ENCODE measurements at regions not wholly inside any gene's neighbourhood (a gene's known extent, or its start where the extent isn't known, plus 50 kb on each side); places are given as distances from the start of the nearest gene placed in this dataset.

DNA sequence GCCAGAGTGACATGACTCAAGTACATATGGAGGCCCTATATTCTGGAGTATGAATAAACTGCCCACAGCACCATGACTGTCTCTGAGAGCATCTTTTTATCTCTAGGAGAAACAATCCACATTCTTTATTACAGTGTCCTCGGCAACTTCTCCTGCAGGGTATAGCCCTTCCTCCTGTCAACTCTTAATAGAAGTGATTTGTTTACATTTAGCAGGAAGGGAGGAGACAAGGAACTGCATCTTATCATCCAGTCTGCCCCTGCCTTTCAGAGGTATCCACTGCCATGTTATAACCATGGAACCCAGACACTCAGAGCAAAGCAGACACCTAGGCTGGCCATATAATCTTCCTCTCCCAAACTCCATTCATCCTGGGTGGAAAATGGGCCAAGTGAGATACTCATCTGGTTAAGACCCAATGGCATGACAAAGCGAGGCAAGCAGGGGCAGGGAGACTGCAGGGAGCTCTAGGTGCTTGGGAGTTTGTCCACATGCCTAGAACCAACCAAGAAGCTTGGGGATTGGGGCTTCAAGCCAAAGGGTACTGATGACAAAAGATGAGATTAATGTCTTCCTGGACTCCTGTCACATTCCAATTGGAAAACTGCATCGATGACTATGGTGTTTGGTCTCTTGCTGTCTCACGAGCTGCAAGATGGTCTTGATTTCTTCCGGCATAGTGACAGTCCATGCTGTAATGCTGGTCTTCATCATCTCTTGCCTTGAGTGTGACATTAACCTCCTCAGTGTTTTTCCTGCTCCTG is 620.5 kb upstream of the KLF4 start:
- Histone ChIP-seq H3K4me1 (ENCODE audit: control insufficient read depth, low read length) (no peaks in the 10 kb centered on the region), H3K4me3 (ENCODE audit: low read length) (no peak overlapping the region), H3K27me3 (ENCODE audit: control insufficient read depth, low read length) (no peaks in the 10 kb centered on the region), H3K9me3 (ENCODE audit: control insufficient read depth, insufficient read depth, low read length) (no peaks in the 10 kb centered on the region), H4K20me1 (ENCODE audit: control insufficient read depth, insufficient read depth, low read depth, low read length) (no peaks in the 10 kb centered on the region), H3K79me2 (ENCODE audit: control insufficient read depth, low read length) (no peaks in the 10 kb centered on the region), H3K36me3 (ENCODE audit: control insufficient read depth, low read length) (no peaks in the 10 kb centered on the region), H3K4me2 (ENCODE audit: low read length) (no peak overlapping the region), H3K9me2 (replicated peaks; ENCODE audit: control insufficient read depth, low read length) (no peaks in the 10 kb centered on the region; the same call in 1 of the 2 replicates), H3F3A (ENCODE audit: control insufficient read depth, insufficient read depth) (no peaks in the 10 kb centered on the region), H3K27ac (ENCODE audit: low read depth, low read length) (no peak overlapping the region)
- TF ChIP-seq EZH2phosphoT487 (IDR thresholded peaks at IDR 0.05; ENCODE audit: borderline replicate concordance, low read length), result no peak
- TF ChIP-seq, protein P1, sequence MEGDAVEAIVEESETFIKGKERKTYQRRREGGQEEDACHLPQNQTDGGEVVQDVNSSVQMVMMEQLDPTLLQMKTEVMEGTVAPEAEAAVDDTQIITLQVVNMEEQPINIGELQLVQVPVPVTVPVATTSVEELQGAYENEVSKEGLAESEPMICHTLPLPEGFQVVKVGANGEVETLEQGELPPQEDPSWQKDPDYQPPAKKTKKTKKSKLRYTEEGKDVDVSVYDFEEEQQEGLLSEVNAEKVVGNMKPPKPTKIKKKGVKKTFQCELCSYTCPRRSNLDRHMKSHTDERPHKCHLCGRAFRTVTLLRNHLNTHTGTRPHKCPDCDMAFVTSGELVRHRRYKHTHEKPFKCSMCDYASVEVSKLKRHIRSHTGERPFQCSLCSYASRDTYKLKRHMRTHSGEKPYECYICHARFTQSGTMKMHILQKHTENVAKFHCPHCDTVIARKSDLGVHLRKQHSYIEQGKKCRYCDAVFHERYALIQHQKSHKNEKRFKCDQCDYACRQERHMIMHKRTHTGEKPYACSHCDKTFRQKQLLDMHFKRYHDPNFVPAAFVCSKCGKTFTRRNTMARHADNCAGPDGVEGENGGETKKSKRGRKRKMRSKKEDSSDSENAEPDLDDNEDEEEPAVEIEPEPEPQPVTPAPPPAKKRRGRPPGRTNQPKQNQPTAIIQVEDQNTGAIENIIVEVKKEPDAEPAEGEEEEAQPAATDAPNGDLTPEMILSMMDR (IDR thresholded peaks at IDR 0.05; ENCODE audit: low read depth, low read length, poor library complexity, severe bottlenecking), result no peak

DNA sequence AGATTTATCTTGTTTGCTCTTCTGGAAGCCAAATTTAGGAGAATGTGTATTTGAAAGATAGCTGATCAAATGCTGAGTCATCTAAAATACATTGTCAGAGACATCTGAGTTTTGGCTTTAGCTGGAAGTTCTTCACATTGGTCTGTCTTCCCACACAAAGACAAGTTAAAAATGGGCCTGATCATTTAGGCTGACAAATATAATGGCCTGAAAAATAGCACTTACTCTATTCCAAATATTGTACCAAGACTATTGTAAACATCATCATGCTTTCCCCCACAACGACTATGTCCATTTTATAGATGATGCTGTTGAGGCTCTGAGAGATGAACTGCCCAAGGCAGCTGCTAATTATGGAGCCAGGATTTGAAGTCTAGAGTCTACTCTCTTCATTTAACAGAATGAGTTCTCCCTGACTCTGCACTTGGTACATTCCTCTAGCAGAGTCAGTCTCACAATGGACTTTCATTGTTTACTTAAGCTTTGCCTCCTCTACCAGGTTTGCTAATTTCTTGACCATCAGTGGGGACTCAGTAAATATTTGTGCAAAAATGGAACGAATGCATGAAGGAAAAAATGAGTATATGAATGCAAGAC is 619.4 kb upstream of the KLF4 start:
- Histone ChIP-seq H3K27ac (ENCODE audit: low read depth, low read length) (no peak overlapping the region), H3K36me3 (ENCODE audit: control insufficient read depth, low read length) (no peaks in the 10 kb centered on the region), H4K20me1 (ENCODE audit: control insufficient read depth, insufficient read depth, low read depth, low read length) (no peaks in the 10 kb centered on the region), H3K4me2 (ENCODE audit: low read length) (no peak overlapping the region), H3K79me2 (ENCODE audit: control insufficient read depth, low read length) (no peaks in the 10 kb centered on the region), H3K4me1 (ENCODE audit: control insufficient read depth, low read length) (no peaks in the 10 kb centered on the region), H3K27me3 (ENCODE audit: control insufficient read depth, low read length) (no peaks in the 10 kb centered on the region), H3K4me3 (ENCODE audit: low read length) (no peak overlapping the region), H3F3A (ENCODE audit: control insufficient read depth, insufficient read depth) (no peaks in the 10 kb centered on the region), H3K9me3 (ENCODE audit: control insufficient read depth, insufficient read depth, low read length) (no peaks in the 10 kb centered on the region), H3K9me2 (replicated peaks; ENCODE audit: control insufficient read depth, low read length) (no peaks in the 10 kb centered on the region; the same call in 1 of the 2 replicates)
- TF ChIP-seq, protein P1 (IDR thresholded peaks at IDR 0.05; ENCODE audit: low read depth, low read length, poor library complexity, severe bottlenecking), result no peak
- TF ChIP-seq EZH2phosphoT487 (IDR thresholded peaks at IDR 0.05; ENCODE audit: borderline replicate concordance, low read length), result no peak

DNA sequence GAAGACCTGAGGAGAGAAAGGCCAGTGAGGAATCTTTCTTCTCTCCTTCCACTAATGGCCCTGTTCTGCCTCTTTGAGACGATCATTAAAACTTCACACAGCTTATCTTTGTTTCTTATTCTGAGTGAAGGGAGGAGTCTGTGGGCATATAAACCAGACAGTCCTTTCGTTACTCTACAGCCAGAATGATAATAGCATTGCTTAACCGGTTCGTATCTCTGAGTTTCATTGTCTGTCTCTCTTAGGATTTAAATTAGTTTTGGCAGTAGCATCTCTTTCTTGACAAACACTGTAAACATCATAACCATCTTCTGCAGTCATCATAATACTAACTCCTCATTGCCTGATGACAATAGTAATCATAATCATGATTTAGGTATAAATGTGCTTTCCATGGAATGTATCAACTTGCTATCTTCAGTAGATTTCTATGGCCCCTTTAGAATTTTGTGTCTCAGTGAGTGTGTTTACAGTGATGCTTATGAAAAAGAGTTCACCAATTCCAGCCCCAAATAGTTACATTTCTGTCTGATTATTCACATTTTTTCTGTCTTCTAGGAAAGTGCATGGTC is 618.8 kb upstream of the KLF4 start:
- Histone ChIP-seq H3K36me3 (ENCODE audit: control insufficient read depth, low read length) (no peaks in the 10 kb centered on the region), H3K27me3 (ENCODE audit: control insufficient read depth, low read length) (no peaks in the 10 kb centered on the region), H3K4me2 (ENCODE audit: low read length) (no peak overlapping the region), H3F3A (ENCODE audit: control insufficient read depth, insufficient read depth) (no peaks in the 10 kb centered on the region), H3K4me3 (ENCODE audit: low read length) (no peak overlapping the region), H3K79me2 (ENCODE audit: control insufficient read depth, low read length) (no peaks in the 10 kb centered on the region), H3K9me2 (replicated peaks; ENCODE audit: control insufficient read depth, low read length) (no peaks in the 10 kb centered on the region; the same call in 1 of the 2 replicates), H3K27ac (ENCODE audit: low read depth, low read length) (no peak overlapping the region), H4K20me1 (ENCODE audit: control insufficient read depth, insufficient read depth, low read depth, low read length) (no peaks in the 10 kb centered on the region), H3K9me3 (ENCODE audit: control insufficient read depth, insufficient read depth, low read length) (no peaks in the 10 kb centered on the region), H3K4me1 (ENCODE audit: control insufficient read depth, low read length) (no peaks in the 10 kb centered on the region)
- TF ChIP-seq EZH2phosphoT487 (IDR thresholded peaks at IDR 0.05; ENCODE audit: borderline replicate concordance, low read length), result no peak
- TF ChIP-seq, protein P1 (IDR thresholded peaks at IDR 0.05; ENCODE audit: low read depth, low read length, poor library complexity, severe bottlenecking), result no peak
